DMS53 treated with DMSO at 0.1 percent for 48 hours (cell line): ENCODE measurements at regions not wholly inside any gene's neighbourhood (a gene's known extent, or its start where the extent isn't known, plus 50 kb on each side); places are given as distances from the start of the nearest gene placed in this dataset.

ENCODE experiments used
- DNase-seq: peaks from one replicate; lab custom pipeline; 2025; ENCODE audit not compliant: unreplicated experiment; lab: John Stamatoyannopoulos, UW

DNA sequence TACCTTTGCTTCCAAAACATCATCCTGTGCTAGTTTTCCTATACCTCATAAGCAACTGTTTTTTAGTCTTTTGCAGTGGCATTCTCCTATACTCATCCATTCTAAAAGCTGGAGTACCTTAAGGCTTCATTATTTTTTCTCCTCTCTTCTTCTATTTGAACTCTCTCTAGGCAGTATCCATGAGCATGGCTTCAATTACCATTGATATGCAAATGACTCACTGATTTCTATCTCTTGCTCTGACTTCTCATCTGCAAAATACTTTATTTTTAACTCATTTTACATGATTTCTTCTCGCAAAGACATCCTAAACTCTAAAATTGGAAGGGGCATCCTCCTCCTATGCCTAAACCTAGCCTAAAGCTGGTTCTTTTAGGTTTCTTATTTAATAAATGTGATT lies 365.1 kb upstream of the NUDT12 start:
- no peak for DNase-seq

DNA sequence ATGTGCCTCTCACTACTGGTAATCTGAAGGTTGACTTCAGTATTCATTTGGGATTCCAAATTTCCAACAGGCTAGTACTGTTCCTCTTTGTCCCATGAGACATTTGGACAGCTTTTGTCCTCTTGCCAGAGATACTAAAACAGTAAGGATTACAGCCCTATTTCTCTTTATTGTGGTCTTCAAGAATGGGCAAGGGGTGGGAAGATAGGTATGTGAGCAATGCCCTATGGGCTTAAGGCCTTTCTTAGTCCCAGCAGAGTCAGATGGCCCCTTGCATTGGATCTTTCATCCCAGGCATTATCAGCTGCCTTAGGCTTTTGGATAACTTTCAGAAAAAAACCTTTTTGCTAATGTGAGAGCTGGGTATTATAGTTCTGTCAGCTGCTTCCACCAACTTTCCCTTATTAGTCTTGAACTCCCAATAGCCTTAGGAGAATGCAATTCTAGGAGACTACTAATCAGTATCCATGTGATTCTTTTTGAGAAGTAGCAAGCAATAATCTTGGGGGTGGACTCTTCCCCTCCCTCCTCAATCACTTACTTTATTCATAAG lies 361.1 kb upstream of the NUDT12 start:
- DNase-seq, result no peak

DNA sequence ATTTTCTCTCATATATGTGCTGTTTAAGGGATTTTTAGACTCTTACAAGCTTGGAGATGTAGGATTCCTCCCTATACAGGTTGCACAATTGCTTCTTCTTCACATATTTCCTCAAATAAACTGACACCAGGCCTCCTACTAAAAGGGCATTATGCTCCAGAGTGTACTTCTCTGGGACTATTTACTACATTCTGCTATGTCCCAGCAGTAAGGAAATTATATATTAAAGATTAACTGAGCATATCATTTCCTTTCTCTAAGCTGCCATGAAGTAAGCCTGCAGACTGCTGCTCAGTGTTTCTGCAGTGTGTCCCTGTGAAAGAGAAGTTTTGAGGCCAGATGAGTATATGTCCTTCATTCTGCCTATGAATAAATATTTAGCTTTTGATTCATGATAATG lies 356.9 kb upstream of the NUDT12 start:
- DNase-seq, result no peak

DNA sequence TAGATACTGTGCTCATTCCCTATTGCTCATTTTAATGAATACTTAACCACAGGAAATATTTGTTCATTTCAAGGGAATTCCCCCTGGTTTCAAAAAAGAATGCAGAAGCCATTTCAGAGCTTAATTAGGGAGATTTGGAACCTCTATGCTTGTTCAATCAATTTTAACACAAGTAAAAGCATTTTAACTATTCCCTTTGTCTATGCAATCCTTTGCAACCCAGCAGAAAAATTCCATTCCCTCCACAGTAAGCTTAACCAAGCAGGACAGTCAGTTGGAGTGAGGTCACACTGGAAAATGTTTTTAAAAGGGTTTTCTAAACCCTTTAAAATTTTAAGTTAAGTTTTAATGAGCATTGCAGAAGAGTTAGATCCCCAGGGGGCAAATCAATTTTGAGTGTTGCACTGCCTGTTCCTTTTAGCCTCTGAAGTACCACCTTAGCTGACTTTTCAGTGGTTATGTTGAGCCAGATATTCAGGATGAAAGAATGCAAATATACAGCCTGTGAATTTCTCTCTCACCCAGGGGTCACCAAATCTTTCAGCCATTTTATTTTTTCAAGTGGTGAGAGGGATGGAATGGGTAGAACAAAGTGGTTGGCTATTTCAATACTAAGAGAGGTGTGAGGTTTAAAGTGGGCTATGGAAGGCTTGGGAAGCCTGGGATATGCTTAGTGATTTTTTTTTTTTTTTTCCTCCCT lies 356.2 kb upstream of the NUDT12 start:
- no peak for DNase-seq

DNA sequence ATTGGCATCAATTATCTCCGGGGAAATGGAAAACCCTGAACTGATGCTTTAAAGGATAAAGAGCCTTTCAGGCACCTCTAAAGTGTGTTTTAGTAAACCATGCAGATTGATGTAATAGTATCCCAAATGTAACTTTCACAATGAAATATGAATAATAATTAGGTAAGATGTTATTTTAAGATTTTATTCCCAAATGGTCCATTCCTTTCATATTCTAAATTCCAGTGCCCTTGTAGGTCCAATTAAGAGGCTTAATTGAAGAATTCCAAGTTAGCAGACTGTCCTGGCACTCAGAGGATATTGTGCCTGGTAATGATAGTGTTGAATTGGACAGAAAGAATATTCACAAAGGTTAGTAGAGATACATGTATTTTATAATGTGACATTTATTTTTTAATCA lies 352.5 kb upstream of the NUDT12 start:
- DNase-seq, result no peak

GRCh38 chr5:103910786-103911185 lies 348.2 kb upstream of the NUDT12 start:
- no peak for DNase-seq

DNA sequence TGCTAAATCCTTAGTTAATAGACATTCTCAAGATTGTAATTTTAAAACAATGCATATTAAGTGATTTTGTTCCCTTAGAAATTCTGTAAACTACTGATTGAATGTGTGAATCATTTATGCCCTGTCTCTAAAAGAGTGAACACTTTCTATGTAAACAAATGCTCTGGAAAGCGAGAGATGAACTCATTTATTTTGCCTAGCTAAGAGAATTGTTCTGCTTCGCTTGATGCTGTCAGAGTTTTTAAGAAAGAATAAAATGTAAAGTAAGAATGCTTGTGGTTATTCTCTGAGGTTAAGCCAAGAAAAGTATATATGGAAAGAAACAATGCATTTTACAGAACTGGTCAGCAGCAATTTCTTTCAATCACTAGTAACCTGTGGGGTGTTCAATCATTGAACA lies 347.4 kb upstream of the NUDT12 start:
- DNase-seq, result no peak

DNA sequence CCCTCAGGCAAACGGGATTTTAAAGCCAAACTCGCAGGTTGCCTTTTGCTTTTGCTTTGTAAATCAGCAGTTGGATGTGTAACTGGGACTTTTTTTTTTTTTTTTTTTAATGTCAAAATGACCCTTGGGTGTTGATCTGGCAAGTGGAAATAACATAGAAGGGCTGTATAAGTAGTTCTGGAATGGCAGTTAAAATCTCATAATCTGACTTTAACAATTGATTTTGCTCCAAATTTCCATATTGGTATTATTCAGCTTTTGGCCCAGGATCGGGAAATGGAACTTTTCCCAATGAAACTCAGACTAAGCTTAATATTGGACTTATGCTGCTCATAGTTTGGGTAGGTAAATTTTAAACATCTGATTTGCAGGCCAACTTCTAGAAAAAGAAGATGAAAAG lies 346.8 kb upstream of the NUDT12 start:
- DNase-seq, result no peak

DNA sequence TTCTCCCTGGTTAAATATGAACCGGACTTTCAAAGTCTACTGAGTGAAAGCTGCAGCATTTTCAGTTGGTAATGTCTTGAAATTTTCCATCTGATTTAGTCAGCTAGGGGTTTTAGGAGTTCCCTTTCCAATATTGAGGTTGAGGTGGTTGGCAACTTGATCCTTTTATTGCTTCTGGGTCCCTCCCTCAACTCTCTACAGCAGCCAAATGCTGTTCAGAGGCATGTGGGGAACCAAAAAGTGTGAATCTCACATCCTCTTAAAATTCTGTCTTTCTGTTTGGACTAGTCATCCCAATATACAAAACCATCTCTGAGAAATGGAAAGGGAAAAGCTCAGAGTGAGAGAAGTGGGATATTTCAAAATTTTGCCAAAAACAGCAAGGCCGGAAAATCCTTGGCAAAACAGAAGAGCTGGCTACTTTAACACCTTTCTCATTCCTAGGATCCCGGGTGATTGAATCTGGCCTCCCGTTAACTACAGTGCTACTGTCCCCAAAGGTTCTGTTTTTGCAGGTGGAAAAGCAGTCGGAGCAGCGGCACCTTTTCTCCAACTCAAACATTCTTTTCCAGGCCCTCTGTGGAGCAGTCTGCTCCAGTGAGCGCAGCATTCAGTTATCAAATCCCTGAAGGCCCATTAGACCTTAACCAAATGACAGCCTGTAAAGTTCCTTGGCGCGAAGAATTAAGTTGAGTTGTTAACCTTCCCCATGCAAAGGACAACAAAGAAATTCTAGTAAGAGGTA lies 345.9 kb upstream of the NUDT12 start:
- DNase-seq, result no peak

- DNase-seq, result no peak
These were observed 344.4 kb upstream of the NUDT12 start for GRCh38 chr5:103907001-103907400.

GRCh38 chr5:103904651-103905050 lies 342.1 kb upstream of the NUDT12 start:
- DNase-seq, result no peak

GRCh38 chr5:103902893-103903292 lies 340.3 kb upstream of the NUDT12 start:
- DNase-seq, result no peak

GRCh38 chr5:103901885-103902284 lies 339.3 kb upstream of the NUDT12 start:
- no peak for DNase-seq

- no peak for DNase-seq
These were observed 334.0 kb upstream of the NUDT12 start for GRCh38 chr5:103896593-103896992.

GRCh38 chr5:103895738-103896137 lies 333.1 kb upstream of the NUDT12 start:
- DNase-seq, result no peak

GRCh38 chr5:103894882-103895281 lies 332.3 kb upstream of the NUDT12 start:
- peak; percentile 38 for DNase-seq

DNA sequence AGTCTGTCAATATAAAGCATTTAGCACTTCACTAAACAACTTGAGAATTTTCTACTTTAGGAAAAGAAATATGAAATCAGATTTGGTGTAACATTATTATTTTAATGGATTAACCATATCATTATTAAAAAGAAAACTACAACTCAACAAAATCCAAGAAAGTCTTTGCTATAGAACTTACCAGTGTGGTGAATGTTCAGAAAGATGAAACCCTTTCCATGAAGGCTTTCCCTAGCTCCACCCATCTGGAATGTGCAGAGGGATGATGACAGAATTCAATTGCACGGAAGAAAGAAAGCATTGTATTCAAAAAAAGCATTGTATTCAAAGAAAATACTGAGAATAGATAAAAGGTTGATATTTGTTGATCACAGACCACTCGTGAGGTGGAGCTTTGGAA lies 328.6 kb upstream of the NUDT12 start:
- no peak for DNase-seq

DNA sequence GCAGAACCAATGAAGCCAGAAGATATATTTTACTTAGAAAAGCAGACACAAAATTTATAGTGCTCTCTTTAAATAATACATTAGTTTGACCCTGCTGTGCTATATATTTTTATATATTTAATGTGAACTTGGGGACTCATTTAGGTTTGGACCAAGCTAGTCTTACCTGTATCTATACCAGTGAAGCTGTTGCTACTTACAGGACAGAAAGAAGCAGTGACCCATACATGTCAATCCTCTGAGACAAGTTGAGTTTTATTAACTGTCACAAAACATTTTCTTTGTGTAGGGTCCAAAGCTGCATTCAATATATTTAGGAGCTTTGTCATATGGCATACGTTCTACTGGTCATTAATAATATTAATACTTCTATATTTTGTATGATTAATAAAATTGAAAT lies 327.7 kb upstream of the NUDT12 start:
- no peak for DNase-seq

DNA sequence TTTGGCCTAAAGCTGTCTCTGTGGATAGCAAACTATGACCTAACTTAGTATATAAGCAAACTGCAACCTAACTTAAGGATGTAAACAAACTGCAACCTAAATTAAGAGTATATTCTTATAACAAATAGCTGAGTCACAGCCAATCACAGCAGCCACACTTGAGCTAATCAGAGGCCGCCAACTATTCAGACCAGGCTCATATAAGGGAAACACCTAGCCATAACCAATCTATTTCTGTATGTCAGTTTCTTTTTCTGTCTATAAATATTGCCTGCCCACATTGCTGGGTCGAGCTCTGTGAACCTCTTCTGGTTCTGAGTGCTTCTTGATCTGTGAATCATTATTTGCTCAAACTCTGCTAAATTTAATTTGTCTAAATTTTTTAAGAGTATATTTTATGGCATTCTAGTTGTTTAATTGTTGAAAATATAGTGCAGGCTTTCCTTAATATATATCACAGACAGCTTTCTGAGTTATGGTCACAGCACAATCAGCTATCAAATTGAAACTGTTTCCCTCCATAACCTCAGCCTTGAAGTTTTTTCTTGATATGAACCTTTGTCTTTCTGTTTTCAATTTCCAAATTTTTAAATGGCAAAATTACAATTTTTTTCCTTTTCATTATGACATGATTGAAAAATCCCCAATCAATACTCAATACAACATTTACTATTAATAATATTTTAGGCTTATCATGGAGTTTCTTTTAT lies 327.1 kb upstream of the NUDT12 start:
- no peak for DNase-seq

GRCh38 chr5:103886826-103887225 lies 324.2 kb upstream of the NUDT12 start:
- no peak for DNase-seq

- no peak for DNase-seq
These were observed 320.6 kb upstream of the NUDT12 start for GRCh38 chr5:103883143-103883542.

GRCh38 chr5:103881560-103881959 lies 319.0 kb upstream of the NUDT12 start:
- DNase-seq, result no peak
